Left lobe of liver (tissue), 2 donors: ENCODE measurements at regions not wholly inside any gene's neighbourhood (a gene's known extent, or its start where the extent isn't known, plus 50 kb on each side); places are given as distances from the start of the nearest gene placed in this dataset.

ENCODE experiments used
- ATAC-seq: fragments of 200-7000 bp; cut with Tn5 transposase; one replicate; pipeline ENCODE4 v1.9.1; 2020; ENCODE audit warnings: mild to moderate bottlenecking, moderate library complexity
- DNase-seq: peaks from one replicate; pipeline ENCODE4 v3.0.0-alpha.2; 2020; ENCODE audit warnings: low spot score
- donor health status: DM: no; HTN: no; CAD: no; lungs with moderate emphysema.
- donor health status: DM: no; HTN: yes; CAD: no.

GRCh38 chr12:93101367-93101766 lies 172.3 kb upstream of the EEA1 start:
- no peak for DNase-seq
- ATAC-seq: no peak

- ATAC-seq (no peak), DNase-seq (no peak)
These were observed 173.2 kb upstream of the EEA1 start for GRCh38 chr12:93102312-93102711.

GRCh38 chr12:93102744-93103143 lies 173.6 kb upstream of the EEA1 start:
- DNase-seq (no peak), ATAC-seq (no peak)

GRCh38 chr12:93103154-93103553 lies 174.1 kb upstream of the EEA1 start:
- ATAC-seq (no peak), DNase-seq (no peak)

GRCh38 chr12:93104535-93104934 lies 175.4 kb upstream of the EEA1 start:
- no peak for ATAC-seq

GRCh38 chr12:93106910-93107309 lies 177.8 kb upstream of the EEA1 start:
- ATAC-seq: no peak

More at GRCh38 chr12:93104535-93104934, 175.4 kb upstream of the EEA1 start:
- no peak for DNase-seq

GRCh38 chr12:93107514-93108312 lies 178.6 kb upstream of the EEA1 start:
- no peak for ATAC-seq

More at GRCh38 chr12:93106910-93107309, 177.8 kb upstream of the EEA1 start:
- DNase-seq: no peak

GRCh38 chr12:93108985-93109384 lies 179.9 kb upstream of the EEA1 start:
- ATAC-seq (no peak), DNase-seq (no peak)

More at GRCh38 chr12:93107514-93108312, 178.6 kb upstream of the EEA1 start:
- DNase-seq: no peak

GRCh38 chr12:93109551-93110203 lies 180.6 kb upstream of the EEA1 start:
- DNase-seq (no peak), ATAC-seq (no peak)

- no peak for ATAC-seq
These were observed 182.7 kb upstream of the EEA1 start for GRCh38 chr12:93111773-93112172.

GRCh38 chr12:93113317-93114006 lies 184.4 kb upstream of the EEA1 start:
- DNase-seq (no peak), ATAC-seq (no peak)

More at GRCh38 chr12:93111773-93112172, 182.7 kb upstream of the EEA1 start:
- no peak for DNase-seq

- no peak for DNase-seq
These were observed 186.1 kb upstream of the EEA1 start for GRCh38 chr12:93115198-93115601.

GRCh38 chr12:93115646-93116045 lies 186.6 kb upstream of the EEA1 start:
- DNase-seq: no peak
- ATAC-seq: no peak

More at GRCh38 chr12:93115198-93115601, 186.1 kb upstream of the EEA1 start:
- no peak for ATAC-seq

- ATAC-seq (no peak), DNase-seq (no peak)
These were observed 187.5 kb upstream of the EEA1 start for GRCh38 chr12:93116632-93117031.

- no peak for DNase-seq
These were observed 192.8 kb upstream of the EEA1 start for GRCh38 chr12:93121729-93122488.

GRCh38 chr12:93122569-93123091 lies 193.5 kb upstream of the EEA1 start:
- no peak for DNase-seq
- peak; percentile 75 for ATAC-seq

More at GRCh38 chr12:93121729-93122488, 192.8 kb upstream of the EEA1 start:
- ATAC-seq: no peak

GRCh38 chr12:93125126-93125525 lies 196.0 kb upstream of the EEA1 start:
- ATAC-seq: no peak
- DNase-seq: no peak

- ATAC-seq (no peak), DNase-seq (no peak)
These were observed 197.0 kb upstream of the EEA1 start for GRCh38 chr12:93126069-93126474.

GRCh38 chr12:93127107-93127560 lies 198.0 kb upstream of the EEA1 start:
- DNase-seq (peak; percentile 64), ATAC-seq (peak; percentile 59)

GRCh38 chr12:93127582-93128331 lies 198.7 kb upstream of the EEA1 start:
- ATAC-seq (peak; percentile 81), DNase-seq (peak; percentile 87)
